SJCRH30 (cell line): ENCODE measurements at regions not wholly inside any gene's neighbourhood (a gene's known extent, or its start where the extent isn't known, plus 50 kb on each side); places are given as distances from the start of the nearest gene placed in this dataset.

Experiments
- DNase-seq, 2 experiments: peaks; one replicate each; pipeline ENCODE4 v3.0.0-alpha.2; 2015 to 2020
- H3K27ac ChIP-seq: fragments of 250-450 bp; sonication (Bioruptor Pico); 2 replicates; pipeline ENCODE4 v1.5.1; 2020; ENCODE audit warnings: mild to moderate bottlenecking, moderate library complexity
- H3K27me3 ChIP-seq: fragments of 250-450 bp; sonication (Bioruptor Pico); 2 replicates; pipeline ENCODE4 v1.5.1; 2020; ENCODE audit warnings: mild to moderate bottlenecking, moderate library complexity
- H3K36me3 ChIP-seq: fragments of 250-450 bp; sonication (Bioruptor Pico); 2 replicates; pipeline ENCODE4 v1.5.1; 2020; ENCODE audit warnings: mild to moderate bottlenecking, moderate library complexity
- H3K4me1 ChIP-seq: fragments of 250-450 bp; sonication (Bioruptor Pico); 2 replicates; pipeline ENCODE4 v1.5.1; 2020; ENCODE audit warnings: mild to moderate bottlenecking, moderate library complexity
- H3K4me3 ChIP-seq: fragments of 250-450 bp; sonication (Bioruptor Pico); 2 replicates; pipeline ENCODE4 v1.5.1; 2020; ENCODE audit warnings: mild to moderate bottlenecking, moderate library complexity
- H3K9me3 ChIP-seq: fragments of 250-450 bp; sonication (Bioruptor Pico); replicated peaks from 2 replicates; pipeline ENCODE4 v1.5.1; 2020; ENCODE audit warnings: mild to moderate bottlenecking, moderate library complexity

- peaks cover 8% of the 10 kb centered on the region for H3K4me1 ChIP-seq
- DNase-seq, result no peak
- no peaks in the 10 kb centered on the region for H3K27me3 ChIP-seq
- H3K27ac ChIP-seq, result no peak overlapping the region
- H3K4me3 ChIP-seq, result no peak overlapping the region
- no peaks in the 10 kb centered on the region for H3K9me3 ChIP-seq
- H3K36me3 ChIP-seq, result no peaks in the 10 kb centered on the region
These were observed 314.1 kb upstream of the TGFBR2 start for GRCh38 chr3:30292192-30292893.

GRCh38 chr3:30293621-30294240, 312.7 kb upstream of the TGFBR2 start:
- peaks cover 5% of the 10 kb centered on the region for H3K4me1 ChIP-seq
- H3K36me3 ChIP-seq, result no peaks in the 10 kb centered on the region
- H3K4me3 ChIP-seq, result no peak overlapping the region
- no peak overlapping the region for H3K27ac ChIP-seq
- H3K9me3 ChIP-seq, result no peaks in the 10 kb centered on the region
- no peaks in the 10 kb centered on the region for H3K27me3 ChIP-seq
- DNase-seq, result no peak

GRCh38 chr3:30294241-30294667, 312.1 kb upstream of the TGFBR2 start:
- H3K36me3 ChIP-seq, result no peaks in the 10 kb centered on the region
- no peak overlapping the region for H3K27ac ChIP-seq
- H3K27me3 ChIP-seq, result no peaks in the 10 kb centered on the region
- H3K9me3 ChIP-seq, result no peaks in the 10 kb centered on the region
- H3K4me3 ChIP-seq, result no peak overlapping the region
- no peak for DNase-seq
- H3K4me1 ChIP-seq, result no peaks in the 10 kb centered on the region; the same call in 1 of the 2 replicates

- H3K4me3 ChIP-seq, result no peak overlapping the region
- H3K9me3 ChIP-seq, result no peaks in the 10 kb centered on the region
- H3K36me3 ChIP-seq, result no peaks in the 10 kb centered on the region
- H3K4me1 ChIP-seq, result peaks cover 4% of the 10 kb centered on the region; the same call in 1 of the 2 replicates
- no peak overlapping the region for H3K27ac ChIP-seq
- no peak for DNase-seq
- H3K27me3 ChIP-seq, result no peaks in the 10 kb centered on the region
These were observed 309.3 kb upstream of the TGFBR2 start for GRCh38 chr3:30297112-30297511.

- H3K4me3 ChIP-seq, result no peak overlapping the region
- peaks cover 4% of the 10 kb centered on the region; the same call in 1 of the 2 replicates for H3K4me1 ChIP-seq
- peak overlapping the region; percentile 18; the same call in 1 of the 2 replicates for H3K27ac ChIP-seq
- H3K36me3 ChIP-seq, result no peaks in the 10 kb centered on the region
- no peaks in the 10 kb centered on the region for H3K27me3 ChIP-seq
- peak in 1 of 2 experiments; percentile 2 for DNase-seq
- no peaks in the 10 kb centered on the region for H3K9me3 ChIP-seq
These were observed 306.6 kb upstream of the TGFBR2 start for GRCh38 chr3:30299674-30300385.

- H3K4me1 ChIP-seq, result peaks cover 11% of the 10 kb centered on the region
- no peak overlapping the region for H3K27ac ChIP-seq
- H3K4me3 ChIP-seq, result no peak overlapping the region
- no peaks in the 10 kb centered on the region for H3K27me3 ChIP-seq
- H3K9me3 ChIP-seq, result no peaks in the 10 kb centered on the region
- no peaks in the 10 kb centered on the region for H3K36me3 ChIP-seq
- no peak for DNase-seq
These were observed 305.6 kb upstream of the TGFBR2 start for GRCh38 chr3:30300809-30301208.

GRCh38 chr3:30302027-30302426, 304.4 kb upstream of the TGFBR2 start:
- Histone ChIP-seq H3K4me3 (no peak overlapping the region), H3K9me3 (no peaks in the 10 kb centered on the region), H3K4me1 (peaks cover 11% of the 10 kb centered on the region), H3K27me3 (no peaks in the 10 kb centered on the region), H3K36me3 (no peaks in the 10 kb centered on the region), H3K27ac (no peak overlapping the region)
- no peak for DNase-seq

GRCh38 chr3:30303770-30304169, 302.6 kb upstream of the TGFBR2 start:
- no peak for DNase-seq

GRCh38 chr3:30305021-30305420, 301.4 kb upstream of the TGFBR2 start:
- Histone ChIP-seq H3K36me3 (no peaks in the 10 kb centered on the region), H3K4me1 (peaks cover 7% of the 10 kb centered on the region), H3K4me3 (no peak overlapping the region), H3K9me3 (no peaks in the 10 kb centered on the region), H3K27me3 (no peaks in the 10 kb centered on the region), H3K27ac (no peak overlapping the region)
- peak; percentile 49 to 66 for DNase-seq

More at GRCh38 chr3:30303770-30304169, 302.6 kb upstream of the TGFBR2 start:
- no peaks in the 10 kb centered on the region for H3K36me3 ChIP-seq
- H3K27ac ChIP-seq, result no peak overlapping the region
- no peak overlapping the region for H3K4me3 ChIP-seq
- no peaks in the 10 kb centered on the region for H3K9me3 ChIP-seq
- H3K4me1 ChIP-seq, result peaks cover 11% of the 10 kb centered on the region
- no peaks in the 10 kb centered on the region for H3K27me3 ChIP-seq

- H3K9me3 ChIP-seq, result no peaks in the 10 kb centered on the region
- H3K27me3 ChIP-seq, result no peaks in the 10 kb centered on the region
- no peak overlapping the region for H3K4me3 ChIP-seq
- peaks cover 7% of the 10 kb centered on the region for H3K4me1 ChIP-seq
- no peak overlapping the region for H3K27ac ChIP-seq
- no peaks in the 10 kb centered on the region for H3K36me3 ChIP-seq
- no peak for DNase-seq
These were observed 299.5 kb upstream of the TGFBR2 start for GRCh38 chr3:30306896-30307295.

GRCh38 chr3:30307372-30307950, 298.9 kb upstream of the TGFBR2 start:
- H3K9me3 ChIP-seq, result no peaks in the 10 kb centered on the region
- no peaks in the 10 kb centered on the region for H3K36me3 ChIP-seq
- H3K4me1 ChIP-seq, result peaks cover 7% of the 10 kb centered on the region
- no peak overlapping the region for H3K27ac ChIP-seq
- no peaks in the 10 kb centered on the region for H3K27me3 ChIP-seq
- H3K4me3 ChIP-seq, result no peak overlapping the region
- DNase-seq, result no peak

GRCh38 chr3:30308131-30308530, 298.3 kb upstream of the TGFBR2 start:
- H3K4me1 ChIP-seq, result peaks cover 7% of the 10 kb centered on the region
- no peaks in the 10 kb centered on the region for H3K9me3 ChIP-seq
- no peaks in the 10 kb centered on the region for H3K27me3 ChIP-seq
- H3K36me3 ChIP-seq, result no peaks in the 10 kb centered on the region
- H3K4me3 ChIP-seq, result no peak overlapping the region
- no peak overlapping the region for H3K27ac ChIP-seq
- DNase-seq, result no peak

GRCh38 chr3:30309961-30310954, 296.1 kb upstream of the TGFBR2 start:
- Histone ChIP-seq H3K27me3 (no peaks in the 10 kb centered on the region), H3K27ac (no peak overlapping the region), H3K9me3 (no peaks in the 10 kb centered on the region), H3K36me3 (no peaks in the 10 kb centered on the region), H3K4me3 (no peak overlapping the region), H3K4me1 (peaks cover 2% of the 10 kb centered on the region)
- no peak for DNase-seq

GRCh38 chr3:30311781-30312180, 294.6 kb upstream of the TGFBR2 start:
- no peak overlapping the region for H3K27ac ChIP-seq
- H3K4me1 ChIP-seq, result no peaks in the 10 kb centered on the region
- no peaks in the 10 kb centered on the region for H3K27me3 ChIP-seq
- no peak for DNase-seq
- H3K9me3 ChIP-seq, result no peaks in the 10 kb centered on the region; the same call in 1 of the 2 replicates
- no peaks in the 10 kb centered on the region for H3K36me3 ChIP-seq
- H3K4me3 ChIP-seq, result no peak overlapping the region
